WTC11 (cell line): ENCODE measurements at regions not wholly inside any gene's neighbourhood (a gene's known extent, or its start where the extent isn't known, plus 50 kb on each side); places are given as distances from the start of the nearest gene placed in this dataset.

Experiments
- ATAC-seq: fragments of 200-7000 bp; cut with Tn5 transposase; 2 replicates; pipeline ENCODE4 v1.10.0; 2021; ENCODE audit warnings: mild to moderate bottlenecking, moderate library complexity
- CTCF ChIA-PET: fragments of 300-600 bp; sonication (Branson Sonifier 250); formaldehyde crosslinking; loops from one replicate; lab custom pipeline; 2021; ENCODE audit warnings: antibody characterized with exemption; lab: Charles Lee
- POLR2A ChIA-PET: fragments of 350-600 bp; sonication (Branson Sonifier 250); formaldehyde crosslinking; loops from one replicate; lab custom pipeline; 2021; ENCODE audit warnings: antibody characterized with exemption; lab: Charles Lee
- DNase-seq: peaks from one replicate; pipeline ENCODE4 v3.0.0; 2021; ENCODE audit warnings: low spot score
- H3K27ac Mint-ChIP-seq: 2 replicates; pipeline ENCODE4 v1.8.0; 2021; ENCODE audit warnings: mixed read lengths
- H3K27me3 Mint-ChIP-seq: 2 replicates; pipeline ENCODE4 v1.8.0; 2021; ENCODE audit warnings: low read depth, mild to moderate bottlenecking, moderate library complexity, mixed read lengths
- H3K36me3 Mint-ChIP-seq: 2 replicates; pipeline ENCODE4 v1.8.0; 2021; ENCODE audit warnings: mixed read lengths
- H3K4me1 Mint-ChIP-seq: 2 replicates; pipeline ENCODE4 v1.8.0; 2022; ENCODE audit warnings: mixed read lengths
- H3K4me3 Mint-ChIP-seq: 2 replicates; pipeline ENCODE4 v1.8.0; 2021; ENCODE audit warnings: mild to moderate bottlenecking, moderate library complexity, mixed read lengths
- H3K9me3 Mint-ChIP-seq: 2 replicates; pipeline ENCODE4 v1.8.0; 2021; ENCODE audit warnings: mixed read lengths
- ATF1 ChIP-seq: sonication (generic); formaldehyde crosslinking; IDR thresholded peaks from 2 replicates; pipeline ENCODE4 v1.8.1; 2023; ENCODE audit warnings: mild to moderate bottlenecking, moderate library complexity, missing genetic modification reagents
- E2F1 ChIP-seq: sonication (generic); formaldehyde crosslinking; IDR thresholded peaks from 2 replicates; pipeline ENCODE4 v1.8.0; 2022; ENCODE audit warnings: mild to moderate bottlenecking, missing genetic modification reagents
- ELF4 ChIP-seq: sonication (generic); formaldehyde crosslinking; IDR thresholded peaks from 2 replicates; pipeline ENCODE4 v1.8.1; 2022; ENCODE audit warnings: low read depth, mild to moderate bottlenecking, moderate library complexity, missing genetic modification reagents
- GABPB1 ChIP-seq: sonication (generic); formaldehyde crosslinking; IDR thresholded peaks from 2 replicates; pipeline ENCODE4 v1.8.1; 2023; ENCODE audit warnings: mild to moderate bottlenecking, missing genetic modification reagents
- HMGXB4 ChIP-seq: sonication (generic); formaldehyde crosslinking; IDR thresholded peaks from 2 replicates; pipeline ENCODE4 v1.8.1; 2023; ENCODE audit warnings: mild to moderate bottlenecking, moderate library complexity, missing genetic modification reagents
- JAZF1 ChIP-seq: fragments of 250-450 bp; sonication (Bioruptor Pico); IDR thresholded peaks from 2 replicates; pipeline ENCODE4 v1.9.0; 2021; ENCODE audit warnings: moderate library complexity, mild to moderate bottlenecking, inconsistent platforms
- ZNF317 ChIP-seq: sonication (generic); formaldehyde crosslinking; IDR thresholded peaks from 2 replicates; pipeline ENCODE4 v1.8.1; 2023; ENCODE audit warnings: low read depth, mild to moderate bottlenecking, moderate library complexity, missing genetic modification reagents, borderline replicate concordance
- ZNF416 ChIP-seq: fragments of 250-450 bp; sonication (Bioruptor Pico); IDR thresholded peaks from 2 replicates; pipeline ENCODE4 v1.9.0; 2021; ENCODE audit warnings: mild to moderate bottlenecking, inconsistent platforms
- ZNF423 ChIP-seq: fragments of 250-450 bp; sonication (Bioruptor Pico); IDR thresholded peaks from 2 replicates; pipeline ENCODE4 v2.1.2; 2022; ENCODE audit warnings: mild to moderate bottlenecking, moderate library complexity
- ZNF532 ChIP-seq: fragments of 250-450 bp; sonication (Bioruptor Pico); IDR thresholded peaks from 2 replicates; pipeline ENCODE4 v1.9.0; 2021; ENCODE audit warnings: mild to moderate bottlenecking, borderline replicate concordance
- TF ChIP-seq, protein P1 (sequence below): sonication (generic); formaldehyde crosslinking; IDR thresholded peaks from 2 replicates; pipeline ENCODE4 v1.8.1; 2023; ENCODE audit warnings: mild to moderate bottlenecking, missing genetic modification reagents, moderate library complexity
- TF ChIP-seq, protein P2 (sequence below): sonication (generic); formaldehyde crosslinking; IDR thresholded peaks from 2 replicates; pipeline ENCODE4 v1.8.1; 2023; ENCODE audit warnings: mild to moderate bottlenecking, missing genetic modification reagents
- TF ChIP-seq, protein P3 (sequence below): sonication (generic); formaldehyde crosslinking; IDR thresholded peaks from 2 replicates; pipeline ENCODE4 v1.8.1; 2022; ENCODE audit warnings: low read depth, mild to moderate bottlenecking, moderate library complexity, missing genetic modification reagents, borderline replicate concordance
- TF ChIP-seq, protein P4 (sequence below): sonication (generic); formaldehyde crosslinking; IDR thresholded peaks from 2 replicates; pipeline ENCODE4 v1.8.0; 2023; ENCODE audit warnings: missing genetic modification reagents

GRCh38 chr4:115360431-115360830 is 247.0 kb upstream of the NDST4 start:
- ATAC-seq (no peak), DNase-seq (no peak)
- Mint-ChIP-seq H3K9me3 (peaks cover 10% of the 10 kb centered on the region), H3K27ac (no peak overlapping the region), H3K36me3 (no peaks in the 10 kb centered on the region), H3K4me3 (no peak overlapping the region)
- ChIA-PET POLR2A (no interaction called here), CTCF (no interaction called here)
- TF ChIP-seq, protein P1, sequence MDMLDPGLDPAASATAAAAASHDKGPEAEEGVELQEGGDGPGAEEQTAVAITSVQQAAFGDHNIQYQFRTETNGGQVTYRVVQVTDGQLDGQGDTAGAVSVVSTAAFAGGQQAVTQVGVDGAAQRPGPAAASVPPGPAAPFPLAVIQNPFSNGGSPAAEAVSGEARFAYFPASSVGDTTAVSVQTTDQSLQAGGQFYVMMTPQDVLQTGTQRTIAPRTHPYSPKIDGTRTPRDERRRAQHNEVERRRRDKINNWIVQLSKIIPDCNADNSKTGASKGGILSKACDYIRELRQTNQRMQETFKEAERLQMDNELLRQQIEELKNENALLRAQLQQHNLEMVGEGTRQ (CRISPR knock-in tag), result no peak
- TF ChIP-seq JAZF1 (no peak), ATF1 (no peak), GABPB1 (CRISPR knock-in tag) (no peak)
- TF ChIP-seq, all 79 proteins: peak for 0
- Mint-ChIP-seq H3K27me3 (no peaks in the 10 kb centered on the region), H3K4me1 (no peaks in the 10 kb centered on the region)

DNA sequence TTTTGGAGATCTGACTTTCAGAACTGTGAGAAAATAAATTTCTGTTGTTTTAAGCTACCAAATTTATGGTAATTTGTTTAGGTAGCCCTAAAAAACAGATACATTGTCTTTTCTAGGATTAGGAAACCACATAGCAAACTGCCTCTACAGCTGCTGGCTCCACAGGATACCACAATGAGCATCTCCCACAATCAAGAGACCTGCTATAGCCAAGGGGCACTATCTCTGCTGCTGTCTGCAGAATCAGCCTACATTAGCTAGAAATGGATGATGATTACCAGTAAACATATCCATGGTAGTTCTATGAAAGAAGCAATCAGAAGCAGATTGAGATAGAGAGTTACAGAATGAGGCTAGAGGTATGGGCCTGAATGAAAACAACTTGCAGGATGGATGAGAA is 244.4 kb upstream of the NDST4 start:
- TF ChIP-seq HMGXB4 (CRISPR knock-in tag) (no peak), ZNF317 (CRISPR knock-in tag) (no peak), ZNF423 (CRISPR knock-in tag) (no peak), ZNF416 (CRISPR knock-in tag) (no peak), ZNF532 (CRISPR knock-in tag) (no peak), E2F1 (CRISPR knock-in tag) (no peak), ELF4 (CRISPR knock-in tag) (no peak)
- TF ChIP-seq, protein P2, sequence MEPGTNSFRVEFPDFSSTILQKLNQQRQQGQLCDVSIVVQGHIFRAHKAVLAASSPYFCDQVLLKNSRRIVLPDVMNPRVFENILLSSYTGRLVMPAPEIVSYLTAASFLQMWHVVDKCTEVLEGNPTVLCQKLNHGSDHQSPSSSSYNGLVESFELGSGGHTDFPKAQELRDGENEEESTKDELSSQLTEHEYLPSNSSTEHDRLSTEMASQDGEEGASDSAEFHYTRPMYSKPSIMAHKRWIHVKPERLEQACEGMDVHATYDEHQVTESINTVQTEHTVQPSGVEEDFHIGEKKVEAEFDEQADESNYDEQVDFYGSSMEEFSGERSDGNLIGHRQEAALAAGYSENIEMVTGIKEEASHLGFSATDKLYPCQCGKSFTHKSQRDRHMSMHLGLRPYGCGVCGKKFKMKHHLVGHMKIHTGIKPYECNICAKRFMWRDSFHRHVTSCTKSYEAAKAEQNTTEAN (CRISPR knock-in tag), result no peak
- TF ChIP-seq, protein P3, sequence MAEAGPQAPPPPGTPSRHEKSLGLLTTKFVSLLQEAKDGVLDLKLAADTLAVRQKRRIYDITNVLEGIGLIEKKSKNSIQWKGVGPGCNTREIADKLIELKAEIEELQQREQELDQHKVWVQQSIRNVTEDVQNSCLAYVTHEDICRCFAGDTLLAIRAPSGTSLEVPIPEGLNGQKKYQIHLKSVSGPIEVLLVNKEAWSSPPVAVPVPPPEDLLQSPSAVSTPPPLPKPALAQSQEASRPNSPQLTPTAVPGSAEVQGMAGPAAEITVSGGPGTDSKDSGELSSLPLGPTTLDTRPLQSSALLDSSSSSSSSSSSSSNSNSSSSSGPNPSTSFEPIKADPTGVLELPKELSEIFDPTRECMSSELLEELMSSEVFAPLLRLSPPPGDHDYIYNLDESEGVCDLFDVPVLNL (CRISPR knock-in tag), result no peak
- TF ChIP-seq, protein P4, sequence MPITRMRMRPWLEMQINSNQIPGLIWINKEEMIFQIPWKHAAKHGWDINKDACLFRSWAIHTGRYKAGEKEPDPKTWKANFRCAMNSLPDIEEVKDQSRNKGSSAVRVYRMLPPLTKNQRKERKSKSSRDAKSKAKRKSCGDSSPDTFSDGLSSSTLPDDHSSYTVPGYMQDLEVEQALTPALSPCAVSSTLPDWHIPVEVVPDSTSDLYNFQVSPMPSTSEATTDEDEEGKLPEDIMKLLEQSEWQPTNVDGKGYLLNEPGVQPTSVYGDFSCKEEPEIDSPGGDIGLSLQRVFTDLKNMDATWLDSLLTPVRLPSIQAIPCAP (CRISPR knock-in tag), result no peak
- DNase-seq (no peak), ATAC-seq (no peak)
- Mint-ChIP-seq H3K36me3 (peaks cover 21% of the 10 kb centered on the region), H3K27me3 (no peaks in the 10 kb centered on the region), H3K9me3 (peaks cover 32% of the 10 kb centered on the region), H3K4me3 (no peak overlapping the region), H3K4me1 (no peaks in the 10 kb centered on the region), H3K27ac (no peak overlapping the region)
- CTCF ChIA-PET, result no interaction called here
- POLR2A ChIA-PET, result no interaction called here
